Type B pancreatic cell (in vitro differentiated cells): ENCODE measurements at regions not wholly inside any gene's neighbourhood (a gene's known extent, or its start where the extent isn't known, plus 50 kb on each side); places are given as distances from the start of the nearest gene placed in this dataset.
"Not testable (repeated sequence)": the region's sequence is repeated elsewhere in the genome, so short reads cannot be mapped to it uniquely, and the experiment has no call there.

Source experiments
- DNase-seq: peaks from one replicate; pipeline ENCODE4 v3.0.0; 2021; ENCODE audit warnings: mixed read lengths; ENCODE audit not compliant: unreplicated experiment; ENCODE audit errors: extremely low spot score
- H3K27ac Mint-ChIP-seq: 2 replicates; pipeline ENCODE4 v1.8.0; 2021; ENCODE audit warnings: mild to moderate bottlenecking, mixed read lengths
- H3K27me3 Mint-ChIP-seq: 2 replicates; pipeline ENCODE4 v1.8.0; 2021; ENCODE audit warnings: mixed read lengths
- H3K36me3 Mint-ChIP-seq: 2 replicates; pipeline ENCODE4 v1.8.0; 2021; ENCODE audit warnings: mixed read lengths
- H3K4me1 Mint-ChIP-seq: one replicate; pipeline ENCODE4 v1.8.0; 2021; ENCODE audit warnings: mixed read lengths; ENCODE audit not compliant: unreplicated experiment
- H3K4me3 Mint-ChIP-seq: 2 replicates; pipeline ENCODE4 v1.8.0; 2021; ENCODE audit warnings: mild to moderate bottlenecking, mixed read lengths
- H3K9me3 Mint-ChIP-seq: 2 replicates; pipeline ENCODE4 v1.8.0; 2021; ENCODE audit warnings: mixed read lengths
- CTCF ChIP-seq: fragments of 200-600 bp; sonication (generic); conservative IDR thresholded peaks from 2 replicates; pipeline ENCODE4 v1.5.0; 2021; ENCODE audit warnings: antibody characterized with exemption, mild to moderate bottlenecking

GRCh38 chr5:92041911-92042660, 659.0 kb upstream of the ARRDC3 start:
- Mint-ChIP-seq H3K27me3 (no peaks in the 10 kb centered on the region), H3K9me3 (no peaks in the 10 kb centered on the region), H3K27ac (no peak overlapping the region), H3K4me3 (no peak overlapping the region), H3K36me3 (no peaks in the 10 kb centered on the region), H3K4me1 (no peaks in the 10 kb centered on the region)
- DNase-seq = no peak
- no peak for TF ChIP-seq CTCF

GRCh38 chr5:92041206-92041605, 658.1 kb upstream of the ARRDC3 start:
- Mint-ChIP-seq H3K4me1 (no peaks in the 10 kb centered on the region), H3K27me3 (no peaks in the 10 kb centered on the region), H3K9me3 (no peaks in the 10 kb centered on the region), H3K36me3 (no peaks in the 10 kb centered on the region), H3K27ac (no peak overlapping the region), H3K4me3 (no peak overlapping the region)
- DNase-seq = no peak
- TF ChIP-seq CTCF = no peak

GRCh38 chr5:92029792-92030191, 646.7 kb upstream of the ARRDC3 start:
- not testable (repeated sequence) for H3K27me3 Mint-ChIP-seq, H3K36me3 Mint-ChIP-seq, H3K4me1 Mint-ChIP-seq, H3K27ac Mint-ChIP-seq, DNase-seq, H3K4me3 Mint-ChIP-seq, H3K9me3 Mint-ChIP-seq

GRCh38 chr5:92023555-92023954, 640.4 kb upstream of the ARRDC3 start:
- H3K27me3 Mint-ChIP-seq = peaks cover 6% of the 10 kb centered on the region
- no peaks in the 10 kb centered on the region for H3K9me3 Mint-ChIP-seq
- no peaks in the 10 kb centered on the region for H3K36me3 Mint-ChIP-seq
- H3K4me3 Mint-ChIP-seq = no peak overlapping the region
- no peak for TF ChIP-seq CTCF
- H3K27ac Mint-ChIP-seq = no peak overlapping the region
- peaks cover 5% of the 10 kb centered on the region for H3K4me1 Mint-ChIP-seq
- DNase-seq = no peak

GRCh38 chr5:92023141-92023471, 640.0 kb upstream of the ARRDC3 start:
- TF ChIP-seq CTCF = no peak
- H3K9me3 Mint-ChIP-seq = no peaks in the 10 kb centered on the region
- no peak for DNase-seq
- H3K27me3 Mint-ChIP-seq = peaks cover 6% of the 10 kb centered on the region
- H3K36me3 Mint-ChIP-seq = no peaks in the 10 kb centered on the region
- peaks cover 5% of the 10 kb centered on the region for H3K4me1 Mint-ChIP-seq
- H3K4me3 Mint-ChIP-seq = no peak overlapping the region
- H3K27ac Mint-ChIP-seq = no peak overlapping the region

- Mint-ChIP-seq H3K36me3 (no peaks in the 10 kb centered on the region), H3K27ac (no peak overlapping the region), H3K4me1 (peaks cover 5% of the 10 kb centered on the region), H3K9me3 (no peaks in the 10 kb centered on the region), H3K4me3 (no peak overlapping the region), H3K27me3 (peaks cover 6% of the 10 kb centered on the region)
- DNase-seq = no peak
- no peak for TF ChIP-seq CTCF
Measured at GRCh38 chr5:92022415-92023140, 639.5 kb upstream of the ARRDC3 start.
